Ovary (tissue), 7 donors: ENCODE measurements at regions not wholly inside any gene's neighbourhood (a gene's known extent, or its start where the extent isn't known, plus 50 kb on each side); places are given as distances from the start of the nearest gene placed in this dataset.

ENCODE experiments used
- DNase-seq, 5 donors: peaks; one replicate each; pipeline ENCODE4 v3.0.0-alpha.2; 2019 to 2020
- H3K27ac ChIP-seq, 2 donors: fragments of 200-600 bp; one replicate each; pipeline versions ENCODE4 v1.5.1 to v1.8.0; 2019 to 2022
- H3K27me3 ChIP-seq: fragments of 200-600 bp; one replicate; pipeline ENCODE4 v1.8.0; 2022
- H3K36me3 ChIP-seq: fragments of 200-600 bp; sonication (generic); one replicate; pipeline ENCODE4 v1.5.1; 2019
- H3K4me1 ChIP-seq: one replicate; pipeline ENCODE4 v1.8.1; 2013; ENCODE audit warnings: mild to moderate bottlenecking, moderate library complexity; ENCODE audit not compliant: insufficient read depth
- H3K4me3 ChIP-seq: fragments of 200-600 bp; sonication (generic); one replicate; pipeline ENCODE4 v1.5.1; 2017
- H3K9me3 ChIP-seq, 2 donors: fragments of 200-600 bp in 1 of 2; sonication (generic) in 1 of 2; one replicate each; pipeline versions ENCODE4 v1.5.1 to v1.8.1; 2013 to 2019; ENCODE audit warnings: mild to moderate bottlenecking in 1 of 2, moderate library complexity in 1 of 2
- EP300 ChIP-seq: sonication (generic); formaldehyde crosslinking; IDR thresholded peaks from one replicate; pipeline ENCODE4 v1.6.1; 2017; ENCODE audit warnings: antibody characterized with exemption
- POLR2A ChIP-seq: fragments of 450-650 bp; IDR thresholded peaks from one replicate; pipeline ENCODE4 v1.6.1; 2017; ENCODE audit warnings: antibody characterized with exemption, mild to moderate bottlenecking, moderate library complexity
- WGBS, 3 donors: extraction: QIAGEN DNeasy Blood & Tissue Kit in 1 of 3; methylation state at CpG; one replicate each; pipeline versions ENCODE4 v1.1.5 to v1.1.7; 2013 to 2017; 5-methylcytosine and 5-hydroxymethylcytosine counted together
- intact Hi-C, 4 donors: fragments of 100-400 bp; cut with DNase I; formaldehyde crosslinking; loops; one replicate each; pipeline versions ENCODE4 v1.11.0 to v1.15.1; 2022 to 2023
- TF ChIP-seq, protein P1 (sequence below), 3 donors: fragments of 450-650 bp in 2 of 3; fragments of 200-600 bp in 1 of 3; IDR thresholded peaks; one replicate each; pipeline versions ENCODE4 v1.5.1 to v1.8.0; 2016 to 2022; ENCODE audit warnings: antibody characterized with exemption in 3 of 3, mild to moderate bottlenecking in 1 of 3
- donor health status: DM: no; HTN: no; CAD: no; lungs with moderate emphysema.
- donor health status: DM: no; HTN: no; CAD: no.
- donor health status: Bipolar disorder and iron deficiency.
- donor health status: DM: no; HTN: no; CAD: no.
- donor health status: DM: yes; HTN: yes; CAD: no.

DNA sequence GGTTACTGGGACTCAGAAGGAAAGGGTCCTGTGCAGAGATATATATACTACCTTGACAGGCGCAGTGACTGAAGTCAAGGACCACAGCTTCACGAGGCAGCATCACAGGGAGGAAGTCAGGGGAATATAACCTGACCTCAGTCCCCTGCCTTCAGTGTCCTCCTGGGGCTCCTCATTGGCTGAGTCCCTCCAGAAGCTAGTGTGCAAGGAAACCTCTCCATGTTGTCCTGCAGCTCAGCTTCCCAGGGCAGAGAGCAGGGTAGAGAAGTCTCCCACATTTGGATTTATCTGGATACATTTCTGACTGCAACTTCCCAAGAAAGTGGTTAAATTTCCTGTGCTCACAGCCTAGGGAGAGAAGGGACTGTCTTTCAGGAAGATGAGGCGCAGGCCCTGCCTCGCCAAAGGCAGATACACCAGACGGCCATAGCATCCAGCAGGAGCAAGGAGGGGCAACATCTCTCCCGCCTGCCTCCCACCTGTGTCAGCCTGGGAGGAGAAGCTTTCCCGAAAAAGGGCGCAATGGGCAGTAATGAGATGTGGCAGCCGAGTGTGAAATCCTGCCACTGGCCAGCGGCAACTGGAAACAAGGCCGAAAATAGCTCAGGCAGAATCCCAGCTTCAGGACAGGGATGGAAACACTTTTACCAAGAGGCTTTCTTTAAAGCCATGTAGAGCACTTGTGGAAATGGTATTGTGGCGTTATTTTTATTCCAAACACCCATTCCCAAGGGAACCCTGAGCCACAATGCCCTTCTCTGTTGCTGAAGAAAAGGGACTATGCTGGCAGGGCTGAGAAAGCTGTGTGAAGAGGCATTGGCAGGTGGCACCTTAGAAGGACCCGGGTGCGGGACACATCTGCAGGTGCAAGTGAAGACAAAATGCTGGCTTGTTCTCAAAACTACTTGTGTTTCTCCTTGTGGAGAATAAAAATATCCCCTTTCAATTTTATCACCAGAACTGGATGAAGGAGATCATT lies 54.9 kb upstream of the HIF1A start:
- no peaks in the 10 kb centered on the region for H3K36me3 ChIP-seq
- DNase-seq: no peak
- WGBS, 3 donors: 80 to 85% (median 83%) methylated on average over 14 of the region's 14 CpGs
- H3K4me3 ChIP-seq: no peak overlapping the region
- no peaks in the 10 kb centered on the region for H3K9me3 ChIP-seq
- TF ChIP-seq EP300 (no peak), POLR2A (no peak)
- TF ChIP-seq, protein P1, sequence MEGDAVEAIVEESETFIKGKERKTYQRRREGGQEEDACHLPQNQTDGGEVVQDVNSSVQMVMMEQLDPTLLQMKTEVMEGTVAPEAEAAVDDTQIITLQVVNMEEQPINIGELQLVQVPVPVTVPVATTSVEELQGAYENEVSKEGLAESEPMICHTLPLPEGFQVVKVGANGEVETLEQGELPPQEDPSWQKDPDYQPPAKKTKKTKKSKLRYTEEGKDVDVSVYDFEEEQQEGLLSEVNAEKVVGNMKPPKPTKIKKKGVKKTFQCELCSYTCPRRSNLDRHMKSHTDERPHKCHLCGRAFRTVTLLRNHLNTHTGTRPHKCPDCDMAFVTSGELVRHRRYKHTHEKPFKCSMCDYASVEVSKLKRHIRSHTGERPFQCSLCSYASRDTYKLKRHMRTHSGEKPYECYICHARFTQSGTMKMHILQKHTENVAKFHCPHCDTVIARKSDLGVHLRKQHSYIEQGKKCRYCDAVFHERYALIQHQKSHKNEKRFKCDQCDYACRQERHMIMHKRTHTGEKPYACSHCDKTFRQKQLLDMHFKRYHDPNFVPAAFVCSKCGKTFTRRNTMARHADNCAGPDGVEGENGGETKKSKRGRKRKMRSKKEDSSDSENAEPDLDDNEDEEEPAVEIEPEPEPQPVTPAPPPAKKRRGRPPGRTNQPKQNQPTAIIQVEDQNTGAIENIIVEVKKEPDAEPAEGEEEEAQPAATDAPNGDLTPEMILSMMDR (IDR thresholded peaks at IDR 0.05): no peak
- intact Hi-C loops: no loop called here
- no peak overlapping the region for H3K27ac ChIP-seq
- no peaks in the 10 kb centered on the region for H3K4me1 ChIP-seq
- H3K27me3 ChIP-seq: no peaks in the 10 kb centered on the region

DNA sequence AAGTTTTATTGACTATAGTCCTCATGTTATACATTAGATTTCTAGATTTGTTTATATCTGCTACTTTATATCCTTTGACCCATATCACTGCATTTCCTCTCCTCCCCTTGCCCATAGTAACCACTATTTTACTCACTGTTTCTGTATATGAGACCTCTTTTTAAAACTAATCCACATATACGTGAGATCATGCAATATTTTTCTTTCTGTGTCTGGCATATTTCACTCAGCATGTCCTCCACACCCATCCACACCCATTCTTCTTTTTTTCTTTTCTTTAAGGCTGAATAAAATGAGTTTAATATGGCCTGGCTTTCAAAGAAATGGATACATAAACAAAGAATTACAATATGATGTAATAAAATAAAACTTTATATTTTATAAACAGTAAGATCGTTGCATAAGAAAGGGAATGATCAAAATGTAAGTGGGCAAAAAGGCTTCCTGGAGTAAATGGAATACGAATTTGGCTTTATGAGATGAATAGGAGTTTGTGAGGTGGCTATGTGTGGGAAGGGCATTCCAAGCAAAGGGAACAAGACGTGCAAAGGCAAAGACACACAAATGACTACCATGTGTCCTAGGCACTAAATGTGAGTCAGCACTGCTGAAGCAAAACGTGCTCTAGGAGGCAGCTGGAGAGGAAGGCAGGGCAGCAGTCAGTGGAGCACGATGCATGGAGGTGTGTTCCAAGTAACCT lies 53.2 kb upstream of the HIF1A start:
- DNase-seq: no peak
- no peaks in the 10 kb centered on the region for H3K9me3 ChIP-seq
- 76 to 80% (median 78%) methylated on average over 6 of the region's 6 CpGs for WGBS, 3 donors
- H3K36me3 ChIP-seq: no peaks in the 10 kb centered on the region
- TF ChIP-seq POLR2A: no peak
- TF ChIP-seq, protein P1 (IDR thresholded peaks at IDR 0.05): no peak
- no peak for TF ChIP-seq EP300
- H3K4me1 ChIP-seq: no peaks in the 10 kb centered on the region
- no peaks in the 10 kb centered on the region for H3K27me3 ChIP-seq
- intact Hi-C loops: no loop called here
- H3K27ac ChIP-seq: no peak overlapping the region
- H3K4me3 ChIP-seq: no peak overlapping the region

DNA sequence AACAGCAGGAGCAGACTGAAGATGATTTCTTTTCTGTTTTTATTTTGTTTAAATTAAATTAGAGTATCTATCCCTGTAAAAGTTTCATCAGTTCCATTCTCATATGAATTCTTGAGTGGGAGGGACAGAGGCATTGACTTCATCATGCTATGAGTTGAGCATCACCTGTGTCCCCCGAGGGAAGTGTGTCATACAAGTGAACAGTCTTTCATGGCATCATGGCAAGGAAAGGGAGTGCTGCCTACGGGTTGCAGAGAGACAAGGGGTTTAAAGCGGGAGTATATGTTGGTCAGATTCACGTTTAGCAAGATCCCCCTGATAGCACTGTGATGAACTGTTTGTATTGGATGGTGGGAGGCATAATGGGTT lies 52.7 kb upstream of the HIF1A start:
- TF ChIP-seq EP300: no peak
- TF ChIP-seq, protein P1 (IDR thresholded peaks at IDR 0.05): no peak
- no peak for TF ChIP-seq POLR2A
- Histone ChIP-seq H3K27me3 (no peaks in the 10 kb centered on the region), H3K4me3 (no peak overlapping the region), H3K9me3 (no peaks in the 10 kb centered on the region), H3K36me3 (no peaks in the 10 kb centered on the region), H3K27ac (no peak overlapping the region), H3K4me1 (no peaks in the 10 kb centered on the region)
- no peak for DNase-seq
- 79 to 92% (median 87%) methylated on average over 4 of the region's 4 CpGs for WGBS, 3 donors
- intact Hi-C loops: no loop called here

DNA sequence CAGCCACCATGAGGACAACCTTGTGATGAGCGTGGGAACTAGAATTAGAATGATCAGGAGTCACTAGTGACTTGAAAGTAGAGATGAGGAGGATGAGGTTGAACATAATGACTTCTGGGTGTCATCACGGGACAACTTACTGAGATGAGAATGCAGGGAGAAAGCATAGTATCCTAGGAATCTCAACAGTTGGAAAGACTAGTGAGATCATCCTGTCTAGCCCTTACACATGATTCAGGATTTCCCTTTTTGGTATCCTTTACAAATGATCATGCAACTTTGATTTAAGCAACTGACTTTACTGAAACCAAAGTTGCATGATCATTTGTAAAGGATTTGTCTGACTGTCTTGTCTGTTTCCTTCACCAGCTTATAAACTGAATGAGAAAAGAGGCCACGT lies 51.8 kb upstream of the HIF1A start:
- Histone ChIP-seq H3K36me3 (no peaks in the 10 kb centered on the region), H3K27me3 (no peaks in the 10 kb centered on the region), H3K9me3 (no peaks in the 10 kb centered on the region), H3K27ac (no peak overlapping the region), H3K4me3 (no peak overlapping the region), H3K4me1 (no peaks in the 10 kb centered on the region)
- no peak for DNase-seq
- intact Hi-C loops: no loop called here
- TF ChIP-seq, protein P1 (IDR thresholded peaks at IDR 0.05): no peak
- no peak for TF ChIP-seq POLR2A
- WGBS, 3 donors: 87 to 95% (median 91%) methylated on average over 3 of the region's 3 CpGs
